Calu3 (cell line): ENCODE measurements at regions not wholly inside any gene's neighbourhood (a gene's known extent, or its start where the extent isn't known, plus 50 kb on each side); places are given as distances from the start of the nearest gene placed in this dataset.

Experiments
- BruUV-seq: library from RNA; stranded (reverse); fragments of 400-500 nt; replicated peaks from 2 replicates; lab custom pipeline; 2021; lab: Mats Ljungman, UMichigan
- CTCF ChIA-PET: fragments of 300-600 bp; sonication (Branson Sonifier 250); formaldehyde crosslinking; loops from one replicate; lab custom pipeline; 2022; ENCODE audit warnings: antibody characterized with exemption; lab: Charles Lee
- DNase-seq: peaks from one replicate; pipeline ENCODE4 v3.0.0; 2022
- H3K27ac Mint-ChIP-seq: one replicate; pipeline ENCODE4 v1.8.0; 2022; ENCODE audit warnings: mixed read lengths; ENCODE audit not compliant: unreplicated experiment
- H3K27me3 Mint-ChIP-seq: one replicate; pipeline ENCODE4 v1.8.0; 2022; ENCODE audit warnings: mixed read lengths; ENCODE audit not compliant: unreplicated experiment
- H3K36me3 Mint-ChIP-seq: one replicate; pipeline ENCODE4 v1.8.0; 2022; ENCODE audit warnings: mild to moderate bottlenecking, moderate library complexity, mixed read lengths; ENCODE audit not compliant: insufficient read depth, unreplicated experiment
- H3K4me1 Mint-ChIP-seq: one replicate; pipeline ENCODE4 v1.8.0; 2022; ENCODE audit warnings: mild to moderate bottlenecking, low read depth, mixed read lengths; ENCODE audit not compliant: unreplicated experiment
- H3K4me3 Mint-ChIP-seq: one replicate; pipeline ENCODE4 v1.8.0; 2022; ENCODE audit warnings: mild to moderate bottlenecking, low read depth, moderate library complexity, mixed read lengths; ENCODE audit not compliant: unreplicated experiment
- H3K9me3 Mint-ChIP-seq: one replicate; pipeline ENCODE4 v1.8.0; 2022; ENCODE audit warnings: low read depth, mixed read lengths; ENCODE audit not compliant: unreplicated experiment
- CTCF ChIP-seq: fragments of 200-600 bp; IDR thresholded peaks from one replicate; pipeline ENCODE4 v1.8.0; 2022; ENCODE audit warnings: antibody characterized with exemption; ENCODE audit not compliant: unreplicated experiment
- intact Hi-C: fragments of 100-400 bp; cut with micrococcal nuclease; formaldehyde crosslinking; loops from one replicate; pipeline ENCODE4 v1.10.0; 2022; ENCODE audit not compliant: unreplicated experiment

GRCh38 chr13:22468824-22469223, 712.0 kb upstream of the SGCG start:
- intact Hi-C loops = no loop called here
- no peaks in the 10 kb centered on the region for H3K27me3 Mint-ChIP-seq
- H3K27ac Mint-ChIP-seq = no peak overlapping the region

GRCh38 chr13:22469452-22469851, 711.3 kb upstream of the SGCG start:
- H3K9me3 Mint-ChIP-seq = peaks cover 4% of the 10 kb centered on the region

More at GRCh38 chr13:22468824-22469223, 712.0 kb upstream of the SGCG start:
- no peak for TF ChIP-seq CTCF
- CTCF ChIA-PET = no interaction called here
- Mint-ChIP-seq H3K4me3 (no peak overlapping the region), H3K9me3 (peaks cover 4% of the 10 kb centered on the region), H3K4me1 (no peaks in the 10 kb centered on the region), H3K36me3 (no peaks in the 10 kb centered on the region)
- no TSS peak for BruUV-seq
- DNase-seq = no peak

GRCh38 chr13:22470075-22470474, 710.7 kb upstream of the SGCG start:
- H3K9me3 Mint-ChIP-seq = peaks cover 4% of the 10 kb centered on the region
- no TSS peak for BruUV-seq

More at GRCh38 chr13:22469452-22469851, 711.3 kb upstream of the SGCG start:
- Mint-ChIP-seq H3K36me3 (no peaks in the 10 kb centered on the region), H3K27ac (no peak overlapping the region), H3K27me3 (no peaks in the 10 kb centered on the region), H3K4me3 (no peak overlapping the region), H3K4me1 (no peaks in the 10 kb centered on the region)
- CTCF ChIA-PET = no interaction called here
- no peak for TF ChIP-seq CTCF
- intact Hi-C loops = no loop called here
- no peak for DNase-seq
- no TSS peak for BruUV-seq

GRCh38 chr13:22482496-22483000, 698.2 kb upstream of the SGCG start:
- no peak for DNase-seq
- BruUV-seq = no TSS peak
- intact Hi-C loops = no loop called here

More at GRCh38 chr13:22470075-22470474, 710.7 kb upstream of the SGCG start:
- no peaks in the 10 kb centered on the region for H3K4me1 Mint-ChIP-seq
- no peak overlapping the region for H3K27ac Mint-ChIP-seq
- H3K36me3 Mint-ChIP-seq = no peaks in the 10 kb centered on the region
- DNase-seq = no peak
- no peak overlapping the region for H3K4me3 Mint-ChIP-seq
- intact Hi-C loops = no loop called here
- no peaks in the 10 kb centered on the region for H3K27me3 Mint-ChIP-seq
- CTCF ChIA-PET = no interaction called here
- no peak for TF ChIP-seq CTCF

More at GRCh38 chr13:22482496-22483000, 698.2 kb upstream of the SGCG start:
- Mint-ChIP-seq H3K9me3 (peaks cover 9% of the 10 kb centered on the region), H3K27ac (no peak overlapping the region), H3K36me3 (no peaks in the 10 kb centered on the region), H3K27me3 (no peaks in the 10 kb centered on the region), H3K4me3 (no peak overlapping the region), H3K4me1 (no peaks in the 10 kb centered on the region)
- CTCF ChIA-PET = no interaction called here
- no peak for TF ChIP-seq CTCF
